ENCODE measurements at regions not wholly inside any gene's neighbourhood (a gene's known extent, or its start where the extent isn't known, plus 50 kb on each side); places are given as distances from the start of the nearest gene placed in this dataset.
A peak's percentile ranks its signal among the peaks of the same experiment; 100 is the strongest.

- WGBS (ENCODE audit: insufficient coverage, insufficient replicate concordance, low lambda C conversion rate, missing lambda C conversion rate) = 61% methylated on average over 5 of the region's 5 CpGs
- RAD21 ChIA-PET (ENCODE audit: unreplicated experiment) = interaction anchor here (1.8 kb wide), 1 partner anchor 9 kb away, joined by 5 read pairs; no protein-coding TSS in a partner anchor
- no peak for FAIRE-seq
- Histone ChIP-seq H3K4me3 (no peak overlapping the region), H3K4me2 (ENCODE audit: control insufficient read depth, insufficient read depth) (no peak overlapping the region), H2AFZ (ENCODE audit: control insufficient read depth, low read depth, low read length) (no peak overlapping the region), H3K27ac (ENCODE audit: control insufficient read depth, insufficient read depth) (no peak overlapping the region), H3K36me3 (ENCODE audit: control insufficient read depth in 2 of 2, insufficient read depth in 2 of 2, low read length in 1 of 2) (no peaks in the 10 kb centered on the region), H3K79me2 (ENCODE audit: control insufficient read depth, insufficient read depth, low read length) (no peaks in the 10 kb centered on the region), H3K4me1 (ENCODE audit: control insufficient read depth, insufficient read depth, low read length) (no peaks in the 10 kb centered on the region), H3K9ac (ENCODE audit: control insufficient read depth, insufficient read depth, low read length) (no peak overlapping the region), H3K9me3 (replicated peaks; ENCODE audit: control insufficient read depth, insufficient read depth, low read length) (no peaks in the 10 kb centered on the region), H3K27me3 (replicated peaks in 1 of 2; ENCODE audit: control insufficient read depth in 2 of 2, insufficient read depth in 2 of 2, low read length in 1 of 2) (no peaks in the 10 kb centered on the region), H4K20me1 (ENCODE audit: control insufficient read depth, insufficient read depth) (no peaks in the 10 kb centered on the region)
- intact Hi-C loops (cut with micrococcal nuclease; ENCODE audit: unreplicated experiment) = no loop called here
- in situ Hi-C loops (cut with MboI) = no loop called here
- POLR2A ChIA-PET = interaction anchor here (1.3 kb wide), 1 partner anchor 9 kb away, joined by 3 read pairs; no protein-coding TSS in a partner anchor
- no peak for ATAC-seq
- no TSS peak for BruUV-seq (replicated peaks)
- no peak for DNase-seq (ENCODE audit: low read depth, low spot score)
- no peak for TF ChIP-seq MYC (IDR thresholded peaks at IDR 0.05; ENCODE audit: insufficient read depth, insufficient read length, insufficient replicate concordance, low read length, severe bottlenecking)
- TF ChIP-seq TCF7 (IDR thresholded peaks at IDR 0.05; ENCODE audit: borderline replicate concordance) = no peak
- TF ChIP-seq PKNOX1 (IDR thresholded peaks at IDR 0.05) = no peak
- 0 out of 6 replicates have a peak, but pooled peaks of 1 of the 3 experiments have one; percentile 1 for TF ChIP-seq CTCF (IDR thresholded peaks at IDR 0.05 in 2 of 3, conservative IDR thresholded peaks at IDR 0.05 in 1 of 3; ENCODE audit: control insufficient read depth in 2 of 3, extremely low read depth in 1 of 3, insufficient read depth in 1 of 3, low read depth in 3 of 3, low read length in 3 of 3)
- TF ChIP-seq RAD21 (IDR thresholded peaks at IDR 0.05; ENCODE audit: insufficient read depth, low read depth, low read length) = 0 out of 2 replicates have a peak, but pooled peaks have one; percentile 21
- TF ChIP-seq CBX3 (IDR thresholded peaks at IDR 0.05; ENCODE audit: borderline replicate concordance, low read depth) = no peak
- no peak for TF ChIP-seq MEF2A (IDR thresholded peaks at IDR 0.05; ENCODE audit: insufficient read depth, low read depth, low read length)
- no peak for TF ChIP-seq NRF1 (conservative IDR thresholded peaks at IDR 0.05; ENCODE audit: low read depth, low read length)
- no peak for TF ChIP-seq E2F4 (IDR thresholded peaks at IDR 0.05; ENCODE audit: low read depth, low read length)
- no peak for TF ChIP-seq RFX5 (IDR thresholded peaks at IDR 0.05; ENCODE audit: low read depth, low read length)
- TF ChIP-seq ZBTB40 (IDR thresholded peaks at IDR 0.05; ENCODE audit: borderline replicate concordance) = no peak
- CTCF ChIA-PET = interaction anchor here (1.3 kb wide), 1 partner anchor 9 kb away, joined by 4 read pairs; no protein-coding TSS in a partner anchor
- SMC1A ChIA-PET (ENCODE audit: uncharacterized antibody, unreplicated experiment) = interaction anchor here (0.6 to 2.6 kb wide), 6 partner anchors 11 to 298 kb away, joined by 3 to 9 read pairs (median 4); no protein-coding TSS in a partner anchor
Measured at GRCh38 chr1:58095183-58095582, 451.3 kb downstream of the OMA1 start.

Data from GM12878 (cell line).